CD14-positive monocyte (primary cell): ENCODE measurements at regions not wholly inside any gene's neighbourhood (a gene's known extent, or its start where the extent isn't known, plus 50 kb on each side); places are given as distances from the start of the nearest gene placed in this dataset.

Experiments
- DNase-seq, 3 donors: peaks; one replicate each; pipeline ENCODE4 v3.0.0-alpha.2; 2011 to 2022
- H2AFZ ChIP-seq: 2 replicates; pipeline ENCODE4 v1.6.0; 2012; ENCODE audit warnings: mild to moderate bottlenecking, low read depth, low read length, inconsistent platforms; ENCODE audit not compliant: insufficient read depth, poor library complexity, severe bottlenecking
- H3K27ac ChIP-seq, 2 donors: 1 replicate in 1 of 2; 2 replicates in 1 of 2; pipeline ENCODE4 v1.5.1; 2012 to 2013; ENCODE audit warnings: low read length in 2 of 2, control low read depth in 1 of 2, inconsistent platforms in 1 of 2, low read depth in 1 of 2, mild to moderate bottlenecking in 1 of 2
- H3K27me3 ChIP-seq, 2 donors: one replicate each; pipeline versions ENCODE4 v1.6.0 to v1.6.1; 2011 to 2013; ENCODE audit warnings: low read length in 2 of 2; ENCODE audit not compliant: control insufficient read depth in 2 of 2, insufficient read depth in 2 of 2
- H3K36me3 ChIP-seq, 2 donors: replicated peaks in 1 of 2; 1 replicate in 1 of 2; 2 replicates in 1 of 2; pipeline versions ENCODE4 v1.5.1 to v1.6.1; 2012 to 2013; ENCODE audit warnings: low read length in 2 of 2, control low read depth in 1 of 2, inconsistent platforms in 1 of 2, mild to moderate bottlenecking in 1 of 2; ENCODE audit not compliant: insufficient read depth in 2 of 2, control insufficient read depth in 1 of 2
- H3K4me1 ChIP-seq, 2 donors: 1 replicate in 1 of 2; 2 replicates in 1 of 2; pipeline versions ENCODE4 v1.5.1 to v1.6.1; 2012 to 2013; ENCODE audit warnings: low read length in 2 of 2, control low read depth in 1 of 2, inconsistent platforms in 1 of 2, mild to moderate bottlenecking in 1 of 2, moderate library complexity in 1 of 2; ENCODE audit not compliant: insufficient read depth in 2 of 2, control insufficient read depth in 1 of 2
- H3K4me2 ChIP-seq: replicated peaks from 2 replicates; pipeline ENCODE3; 2012; ENCODE audit warnings: low read length, moderate library complexity, mild to moderate bottlenecking; ENCODE audit not compliant: poor library complexity, severe bottlenecking; ENCODE audit errors: extremely low read depth
- H3K4me3 ChIP-seq, 3 experiments: fragments of 200-600 bp in 1 of 3; sonication (generic) in 1 of 3; replicated peaks in 1 of 3; 1 replicate in 2 of 3; 2 replicates in 1 of 3; pipeline ENCODE4 v1.5.1; 2011 to 2013; ENCODE audit warnings: low read length in 3 of 3, mild to moderate bottlenecking in 3 of 3, control low read depth in 2 of 3, low read depth in 2 of 3, inconsistent platforms in 1 of 3, moderate library complexity in 1 of 3
- H3K79me2 ChIP-seq: 2 replicates; pipeline ENCODE4 v1.6.0; 2012; ENCODE audit warnings: mild to moderate bottlenecking, control low read depth, inconsistent platforms, low read length, moderate library complexity; ENCODE audit not compliant: insufficient read depth
- H3K9ac ChIP-seq: 2 replicates; pipeline ENCODE4 v1.6.0; 2017; ENCODE audit warnings: low read length, mild to moderate bottlenecking; ENCODE audit not compliant: insufficient read depth, poor library complexity, severe bottlenecking
- H3K9me3 ChIP-seq, 2 donors: replicated peaks in 1 of 2; 1 replicate in 1 of 2; 2 replicates in 1 of 2; pipeline versions ENCODE4 v1.5.1 to v1.6.1; 2012 to 2013; ENCODE audit warnings: low read length in 2 of 2, control low read depth in 1 of 2; ENCODE audit not compliant: control insufficient read depth in 1 of 2, insufficient read depth in 1 of 2
- H4K20me1 ChIP-seq: 2 replicates; pipeline ENCODE4 v1.6.0; 2012; ENCODE audit warnings: mild to moderate bottlenecking, low read length, control low read depth, moderate library complexity; ENCODE audit not compliant: insufficient read depth
- H3K27ac Mint-ChIP-seq, 7 donors: one replicate each; pipeline ENCODE4 v1.8.0; 2020; ENCODE audit warnings: mild to moderate bottlenecking in 7 of 7, mixed read lengths in 7 of 7, moderate library complexity in 6 of 7, inconsistent platforms in 2 of 7
- H3K27me3 Mint-ChIP-seq, 3 donors: one replicate each; pipeline ENCODE4 v1.8.0; 2021 to 2022; ENCODE audit warnings: low read depth in 3 of 3, mild to moderate bottlenecking in 3 of 3, mixed read lengths in 3 of 3, moderate library complexity in 3 of 3, inconsistent platforms in 1 of 3
- H3K36me3 Mint-ChIP-seq, 2 donors: one replicate each; pipeline ENCODE4 v1.8.0; 2020; ENCODE audit warnings: mixed read lengths in 2 of 2, inconsistent platforms in 1 of 2, mild to moderate bottlenecking in 1 of 2
- H3K4me1 Mint-ChIP-seq: one replicate; pipeline ENCODE4 v1.8.0; 2020; ENCODE audit warnings: mild to moderate bottlenecking, mixed read lengths
- H3K4me3 Mint-ChIP-seq, 2 donors: one replicate each; pipeline ENCODE4 v1.8.0; 2020; ENCODE audit warnings: mild to moderate bottlenecking in 2 of 2, mixed read lengths in 2 of 2, moderate library complexity in 1 of 2
- H3K9me3 Mint-ChIP-seq, 7 donors: one replicate each; pipeline ENCODE4 v1.8.0; 2020 to 2022; ENCODE audit warnings: mixed read lengths in 7 of 7, mild to moderate bottlenecking in 6 of 7, moderate library complexity in 6 of 7, inconsistent platforms in 2 of 7
- WGBS: methylation state at CpG from one replicate; pipeline ENCODE4 v1.1.5; 2013; ENCODE audit warnings: missing lambda C conversion rate; ENCODE audit not compliant: insufficient coverage; 5-methylcytosine and 5-hydroxymethylcytosine counted together
- intact Hi-C, 2 donors: fragments of 100-400 bp; cut with micrococcal nuclease; formaldehyde crosslinking; loops; one replicate each; pipeline versions ENCODE4 v1.15.0 to v1.15.1; 2023
- TF ChIP-seq, protein P1 (sequence below): fragments of 200-600 bp; IDR thresholded peaks from one replicate; pipeline ENCODE4 v1.8.0; 2022; ENCODE audit warnings: antibody characterized with exemption, mild to moderate bottlenecking

DNA sequence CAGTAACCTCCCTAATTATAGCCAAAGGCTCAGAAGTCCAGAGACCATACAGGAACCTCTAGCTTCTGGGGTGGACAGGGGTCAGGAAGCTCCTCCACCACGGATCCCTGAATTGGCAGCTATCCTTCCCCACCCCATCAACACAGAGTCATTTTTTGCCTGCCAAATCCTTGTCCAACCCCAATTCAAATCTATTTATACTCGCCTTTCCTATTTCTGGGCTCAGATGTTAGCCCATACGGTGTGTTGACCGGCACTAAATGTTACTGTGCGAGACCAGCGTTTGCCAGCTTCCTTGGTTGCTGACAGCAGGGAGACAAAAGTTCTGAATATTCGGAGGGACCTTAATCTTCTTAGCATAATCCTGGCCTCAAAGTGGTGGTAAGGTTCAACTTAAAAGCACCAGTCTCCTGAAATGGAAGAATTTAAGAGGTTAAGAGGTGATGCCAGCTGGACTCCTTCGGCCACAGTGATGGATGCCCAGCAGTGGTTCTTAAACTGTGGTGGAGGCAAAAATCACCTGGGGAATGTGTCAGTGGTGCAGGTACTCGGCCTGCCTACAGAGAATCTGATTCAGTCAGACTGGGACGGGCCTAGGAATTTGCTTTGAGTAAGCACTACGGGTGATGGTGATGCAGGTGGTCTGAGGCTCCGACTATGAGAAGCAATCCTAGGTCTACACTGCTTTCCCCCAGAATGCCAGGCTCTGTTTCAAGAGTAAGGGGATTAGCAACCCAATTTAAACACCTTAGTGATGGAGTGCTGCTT lies 204.8 kb upstream of the MEF2C start:
- Mint-ChIP-seq H3K27ac (no peak overlapping the region), H3K9me3 (peaks cover 0 to 4% (median 0%) of the 10 kb centered on the region in 7 donors), H3K27me3 (no peaks in the 10 kb centered on the region), H3K4me3 (no peak overlapping the region), H3K36me3 (no peaks in the 10 kb centered on the region), H3K4me1 (no peaks in the 10 kb centered on the region)
- Histone ChIP-seq H3K4me3 (no peak overlapping the region), H3K27me3 (no peaks in the 10 kb centered on the region), H3K9ac (no peak overlapping the region), H4K20me1 (no peaks in the 10 kb centered on the region), H3K36me3 (no peaks in the 10 kb centered on the region), H3K27ac (no peak overlapping the region), H3K79me2 (no peaks in the 10 kb centered on the region), H3K4me1 (no peaks in the 10 kb centered on the region), H2AFZ (no peak overlapping the region), H3K4me2 (no peak overlapping the region), H3K9me3 (no peaks in the 10 kb centered on the region)
- TF ChIP-seq, protein P1, sequence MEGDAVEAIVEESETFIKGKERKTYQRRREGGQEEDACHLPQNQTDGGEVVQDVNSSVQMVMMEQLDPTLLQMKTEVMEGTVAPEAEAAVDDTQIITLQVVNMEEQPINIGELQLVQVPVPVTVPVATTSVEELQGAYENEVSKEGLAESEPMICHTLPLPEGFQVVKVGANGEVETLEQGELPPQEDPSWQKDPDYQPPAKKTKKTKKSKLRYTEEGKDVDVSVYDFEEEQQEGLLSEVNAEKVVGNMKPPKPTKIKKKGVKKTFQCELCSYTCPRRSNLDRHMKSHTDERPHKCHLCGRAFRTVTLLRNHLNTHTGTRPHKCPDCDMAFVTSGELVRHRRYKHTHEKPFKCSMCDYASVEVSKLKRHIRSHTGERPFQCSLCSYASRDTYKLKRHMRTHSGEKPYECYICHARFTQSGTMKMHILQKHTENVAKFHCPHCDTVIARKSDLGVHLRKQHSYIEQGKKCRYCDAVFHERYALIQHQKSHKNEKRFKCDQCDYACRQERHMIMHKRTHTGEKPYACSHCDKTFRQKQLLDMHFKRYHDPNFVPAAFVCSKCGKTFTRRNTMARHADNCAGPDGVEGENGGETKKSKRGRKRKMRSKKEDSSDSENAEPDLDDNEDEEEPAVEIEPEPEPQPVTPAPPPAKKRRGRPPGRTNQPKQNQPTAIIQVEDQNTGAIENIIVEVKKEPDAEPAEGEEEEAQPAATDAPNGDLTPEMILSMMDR: no peak
- no peak for DNase-seq
- intact Hi-C loops: no loop called here
- WGBS: 94% methylated on average over 7 of the region's 12 CpGs

- intact Hi-C loops: no loop called here
Observed at GRCh38 chr5:89087128-89087527, 204.1 kb upstream of the MEF2C start.

More at GRCh38 chr5:89087128-89087527, 204.1 kb upstream of the MEF2C start:
- no peaks in the 10 kb centered on the region for H3K4me1 ChIP-seq
- Mint-ChIP-seq H3K36me3 (no peaks in the 10 kb centered on the region), H3K27me3 (no peaks in the 10 kb centered on the region), H3K27ac (no peak overlapping the region), H3K4me1 (no peaks in the 10 kb centered on the region), H3K4me3 (no peak overlapping the region), H3K9me3 (peaks cover 0 to 4% (median 0%) of the 10 kb centered on the region in 7 donors)
- no peaks in the 10 kb centered on the region for H3K9me3 ChIP-seq
- no peaks in the 10 kb centered on the region for H3K27me3 ChIP-seq
- no peak overlapping the region for H3K27ac ChIP-seq
- no peaks in the 10 kb centered on the region for H4K20me1 ChIP-seq
- no peaks in the 10 kb centered on the region for H3K79me2 ChIP-seq
- WGBS: no CpG with 5 or more reads among the region's 2 CpGs
- H2AFZ ChIP-seq: no peak overlapping the region
- TF ChIP-seq, protein P1: no peak
- H3K36me3 ChIP-seq: no peaks in the 10 kb centered on the region
- no peak overlapping the region for H3K4me3 ChIP-seq
- H3K4me2 ChIP-seq: no peak overlapping the region
- H3K9ac ChIP-seq: no peak overlapping the region
- DNase-seq: no peak
